SU-DHL-6 (cell line): ENCODE measurements at regions not wholly inside any gene's neighbourhood (a gene's known extent, or its start where the extent isn't known, plus 50 kb on each side); places are given as distances from the start of the nearest gene placed in this dataset.

Experiments used
- EZH2phosphoT487 ChIP-seq: fragments of 200-600 bp; sonication (generic), shearing (Covaris generic); conservative IDR thresholded peaks from 2 replicates; pipeline ENCODE4 v1.6.1; 2018; ENCODE audit warnings: mild to moderate bottlenecking, antibody characterized with exemption, low read length, moderate library complexity, mixed read lengths
- TF ChIP-seq, protein P1 (sequence below): fragments of 200-600 bp; sonication (generic); IDR thresholded peaks from one replicate; pipeline ENCODE4 v1.5.1; 2017; ENCODE audit warnings: antibody characterized with exemption, mild to moderate bottlenecking, low read length, moderate library complexity; ENCODE audit not compliant: insufficient read depth, poor library complexity, severe bottlenecking

DNA sequence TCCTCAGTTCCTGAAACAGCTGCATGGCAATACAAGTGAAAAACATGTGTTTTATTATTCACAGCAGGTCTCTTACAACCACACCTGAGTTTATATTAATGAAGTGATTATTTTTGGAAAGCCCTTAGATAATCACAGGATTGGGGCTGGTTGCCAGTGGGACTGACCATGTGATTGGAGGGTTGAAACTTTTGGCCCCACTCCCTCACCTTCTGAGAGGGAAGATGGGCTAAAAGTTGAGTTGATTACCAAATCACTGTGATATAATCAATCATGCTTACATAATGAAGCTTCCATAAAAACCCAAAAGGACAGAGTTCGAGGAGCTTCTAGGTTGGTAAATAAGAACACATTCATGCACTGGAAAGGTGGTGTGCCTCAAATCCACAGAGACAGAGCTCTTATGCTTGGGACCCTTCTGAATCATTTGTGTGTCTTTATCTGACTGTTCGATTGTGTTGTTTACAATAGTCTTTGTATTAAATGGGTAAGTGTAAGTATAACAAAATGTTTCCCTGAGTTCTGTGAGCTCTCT, 393.9 kb downstream of the RPS24 start:
- TF ChIP-seq, protein P1, sequence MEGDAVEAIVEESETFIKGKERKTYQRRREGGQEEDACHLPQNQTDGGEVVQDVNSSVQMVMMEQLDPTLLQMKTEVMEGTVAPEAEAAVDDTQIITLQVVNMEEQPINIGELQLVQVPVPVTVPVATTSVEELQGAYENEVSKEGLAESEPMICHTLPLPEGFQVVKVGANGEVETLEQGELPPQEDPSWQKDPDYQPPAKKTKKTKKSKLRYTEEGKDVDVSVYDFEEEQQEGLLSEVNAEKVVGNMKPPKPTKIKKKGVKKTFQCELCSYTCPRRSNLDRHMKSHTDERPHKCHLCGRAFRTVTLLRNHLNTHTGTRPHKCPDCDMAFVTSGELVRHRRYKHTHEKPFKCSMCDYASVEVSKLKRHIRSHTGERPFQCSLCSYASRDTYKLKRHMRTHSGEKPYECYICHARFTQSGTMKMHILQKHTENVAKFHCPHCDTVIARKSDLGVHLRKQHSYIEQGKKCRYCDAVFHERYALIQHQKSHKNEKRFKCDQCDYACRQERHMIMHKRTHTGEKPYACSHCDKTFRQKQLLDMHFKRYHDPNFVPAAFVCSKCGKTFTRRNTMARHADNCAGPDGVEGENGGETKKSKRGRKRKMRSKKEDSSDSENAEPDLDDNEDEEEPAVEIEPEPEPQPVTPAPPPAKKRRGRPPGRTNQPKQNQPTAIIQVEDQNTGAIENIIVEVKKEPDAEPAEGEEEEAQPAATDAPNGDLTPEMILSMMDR, result no peak
- no peak for TF ChIP-seq EZH2phosphoT487
